ENCODE measurements at regions not wholly inside any gene's neighbourhood (a gene's known extent, or its start where the extent isn't known, plus 50 kb on each side); places are given as distances from the start of the nearest gene placed in this dataset.

DNA sequence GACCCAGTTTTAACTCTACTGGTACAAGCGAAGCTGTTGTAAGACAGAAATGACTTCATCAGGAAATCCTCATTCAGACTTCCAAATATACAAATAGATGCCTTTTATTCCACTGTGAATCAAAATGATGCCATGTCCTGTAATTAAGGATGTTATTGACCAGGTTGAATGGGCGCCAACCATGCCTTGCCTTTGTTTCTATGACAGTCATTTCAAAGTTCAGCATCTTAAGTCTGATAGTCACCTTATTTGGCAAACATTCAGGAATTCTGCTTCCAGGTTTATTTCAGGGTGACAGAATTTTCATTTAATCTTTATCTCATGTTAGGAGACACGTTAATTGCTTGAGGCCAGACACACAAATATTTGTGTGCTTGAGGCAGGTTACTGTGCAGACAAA, 592.8 kb upstream of the JAG1 start:
- no TSS peak for BruUV-seq (replicated peaks)
- no peaks in the 10 kb centered on the region for H3K36me3 ChIP-seq (ENCODE audit: control insufficient read depth in 2 of 2, insufficient read depth in 2 of 2, low read length in 1 of 2)
- WGBS (ENCODE audit: insufficient coverage, insufficient replicate concordance, low lambda C conversion rate, missing lambda C conversion rate), result 12% methylated on average over 3 of the region's 3 CpGs
- ChIA-PET CTCF (interaction anchor here (0.9 to 3.1 kb wide), 11 partner anchors 13 to 713 kb away, joined by 3 to 21 read pairs (median 7); partner anchors contain the start of gene JAG1), POLR2A (interaction anchor here (1.0 to 1.8 kb wide), 5 partner anchors 31 to 593 kb away, joined by 3 to 6 read pairs (median 4); partner anchors contain the start of gene JAG1), RAD21 (ENCODE audit: unreplicated experiment) (interaction anchor here (0.6 to 3.5 kb wide), 25 partner anchors 14 to 832 kb away, joined by 3 to 39 read pairs (median 6); partner anchors contain the start of genes JAG1, MKKS and SLX4IP), SMC1A (ENCODE audit: uncharacterized antibody, unreplicated experiment) (interaction anchor here (0.5 to 4.2 kb wide), 31 partner anchors 13 to 792 kb away, joined by 3 to 51 read pairs (median 9); no protein-coding TSS in a partner anchor)
- H3K4me1 ChIP-seq (ENCODE audit: control insufficient read depth, insufficient read depth, low read length), result peaks cover 15% of the 10 kb centered on the region
- FAIRE-seq (no peak), DNase-seq (ENCODE audit: low read depth, low spot score) (no peak), ATAC-seq (no peak)
- H3K9ac ChIP-seq (ENCODE audit: control insufficient read depth, insufficient read depth, low read length), result no peak overlapping the region
- intact Hi-C loops (cut with micrococcal nuclease; ENCODE audit: unreplicated experiment) (loop anchor here (2.0 to 10.0 kb wide), 5 partner anchors 62 to 792 kb away; no protein-coding TSS in a partner anchor), in situ Hi-C loops (cut with MboI) (no loop called here)
- no peaks in the 10 kb centered on the region for H3K9me3 ChIP-seq (replicated peaks; ENCODE audit: control insufficient read depth, insufficient read depth, low read length)
- H2AFZ ChIP-seq (ENCODE audit: control insufficient read depth, low read depth, low read length), result no peak overlapping the region
- no peak overlapping the region for H3K4me3 ChIP-seq
- no peaks in the 10 kb centered on the region for H3K27me3 ChIP-seq (replicated peaks in 1 of 2; ENCODE audit: control insufficient read depth in 2 of 2, insufficient read depth in 2 of 2, low read length in 1 of 2)
- H3K4me2 ChIP-seq (ENCODE audit: control insufficient read depth, insufficient read depth), result no peak overlapping the region
- H4K20me1 ChIP-seq (ENCODE audit: control insufficient read depth, insufficient read depth), result no peaks in the 10 kb centered on the region
- H3K27ac ChIP-seq (ENCODE audit: control insufficient read depth, insufficient read depth), result no peak overlapping the region
- no peaks in the 10 kb centered on the region for H3K79me2 ChIP-seq (ENCODE audit: control insufficient read depth, insufficient read depth, low read length)
- no peak for TF ChIP-seq ZNF274 (IDR thresholded peaks at IDR 0.05; ENCODE audit: insufficient read depth, insufficient read length)
- TF ChIP-seq CREB1 (IDR thresholded peaks at IDR 0.05; ENCODE audit: low read depth), result no peak
- no peak for TF ChIP-seq JUNB (IDR thresholded peaks at IDR 0.05)
- TF ChIP-seq TCF7 (IDR thresholded peaks at IDR 0.05; ENCODE audit: borderline replicate concordance), result no peak
- TF ChIP-seq, protein P1, sequence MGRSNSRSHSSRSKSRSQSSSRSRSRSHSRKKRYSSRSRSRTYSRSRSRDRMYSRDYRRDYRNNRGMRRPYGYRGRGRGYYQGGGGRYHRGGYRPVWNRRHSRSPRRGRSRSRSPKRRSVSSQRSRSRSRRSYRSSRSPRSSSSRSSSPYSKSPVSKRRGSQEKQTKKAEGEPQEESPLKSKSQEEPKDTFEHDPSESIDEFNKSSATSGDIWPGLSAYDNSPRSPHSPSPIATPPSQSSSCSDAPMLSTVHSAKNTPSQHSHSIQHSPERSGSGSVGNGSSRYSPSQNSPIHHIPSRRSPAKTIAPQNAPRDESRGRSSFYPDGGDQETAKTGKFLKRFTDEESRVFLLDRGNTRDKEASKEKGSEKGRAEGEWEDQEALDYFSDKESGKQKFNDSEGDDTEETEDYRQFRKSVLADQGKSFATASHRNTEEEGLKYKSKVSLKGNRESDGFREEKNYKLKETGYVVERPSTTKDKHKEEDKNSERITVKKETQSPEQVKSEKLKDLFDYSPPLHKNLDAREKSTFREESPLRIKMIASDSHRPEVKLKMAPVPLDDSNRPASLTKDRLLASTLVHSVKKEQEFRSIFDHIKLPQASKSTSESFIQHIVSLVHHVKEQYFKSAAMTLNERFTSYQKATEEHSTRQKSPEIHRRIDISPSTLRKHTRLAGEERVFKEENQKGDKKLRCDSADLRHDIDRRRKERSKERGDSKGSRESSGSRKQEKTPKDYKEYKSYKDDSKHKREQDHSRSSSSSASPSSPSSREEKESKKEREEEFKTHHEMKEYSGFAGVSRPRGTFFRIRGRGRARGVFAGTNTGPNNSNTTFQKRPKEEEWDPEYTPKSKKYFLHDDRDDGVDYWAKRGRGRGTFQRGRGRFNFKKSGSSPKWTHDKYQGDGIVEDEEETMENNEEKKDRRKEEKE (IDR thresholded peaks at IDR 0.05), result no peak

Measured in GM12878 (cell line).